ENCODE measurements at regions not wholly inside any gene's neighbourhood (a gene's known extent, or its start where the extent isn't known, plus 50 kb on each side); places are given as distances from the start of the nearest gene placed in this dataset.

- no peak for DNase-seq
These were observed 1177.3 kb upstream of the CDH18 start for GRCh38 chr5:21165344-21165743.

- no peak for DNase-seq
These were observed 1176.4 kb upstream of the CDH18 start for GRCh38 chr5:21164425-21164824.

GRCh38 chr5:21159510-21160059 is 1171.6 kb upstream of the CDH18 start:
- no peak for DNase-seq

- no peak for DNase-seq
These were observed 1166.5 kb upstream of the CDH18 start for GRCh38 chr5:21154526-21154925.

- DNase-seq: no peak
These were observed 1164.6 kb upstream of the CDH18 start for GRCh38 chr5:21152611-21153010.

- no peak for DNase-seq
These were observed 1157.4 kb upstream of the CDH18 start for GRCh38 chr5:21145376-21145775.

GRCh38 chr5:21143686-21144085 is 1155.7 kb upstream of the CDH18 start:
- no peak for DNase-seq

- no peak for DNase-seq
These were observed 1154.8 kb upstream of the CDH18 start for GRCh38 chr5:21142791-21143190.

- no peak for DNase-seq
These were observed 1153.0 kb upstream of the CDH18 start for GRCh38 chr5:21140987-21141386.

GRCh38 chr5:21126236-21126635 is 1138.2 kb upstream of the CDH18 start:
- DNase-seq: no peak

- DNase-seq: no peak
These were observed 1137.4 kb upstream of the CDH18 start for GRCh38 chr5:21125238-21125983.

- DNase-seq: no peak
These were observed 1133.2 kb upstream of the CDH18 start for GRCh38 chr5:21121213-21121612.

- no peak for DNase-seq
These were observed 1109.7 kb upstream of the CDH18 start for GRCh38 chr5:21097661-21098060.

- DNase-seq: no peak
These were observed 1106.6 kb upstream of the CDH18 start for GRCh38 chr5:21094619-21095018.

- no peak for DNase-seq
These were observed 1099.8 kb upstream of the CDH18 start for GRCh38 chr5:21087766-21088165.

GRCh38 chr5:21085791-21086190 is 1097.8 kb upstream of the CDH18 start:
- no peak for DNase-seq

- no peak for DNase-seq
These were observed 1084.0 kb upstream of the CDH18 start for GRCh38 chr5:21071986-21072385.

GRCh38 chr5:21071421-21071820 is 1083.4 kb upstream of the CDH18 start:
- no peak for DNase-seq

GRCh38 chr5:21070858-21071257 is 1082.9 kb upstream of the CDH18 start:
- DNase-seq: no peak

GRCh38 chr5:21067724-21068123 is 1079.7 kb upstream of the CDH18 start:
- DNase-seq: no peak

GRCh38 chr5:21063146-21063545 is 1075.1 kb upstream of the CDH18 start:
- no peak for DNase-seq

- no peak for DNase-seq
These were observed 1070.3 kb upstream of the CDH18 start for GRCh38 chr5:21058289-21058688.

GRCh38 chr5:21051945-21052344 is 1063.9 kb upstream of the CDH18 start:
- DNase-seq: no peak

GRCh38 chr5:21049901-21050300 is 1061.9 kb upstream of the CDH18 start:
- no peak for DNase-seq

- DNase-seq: no peak
These were observed 1043.0 kb upstream of the CDH18 start for GRCh38 chr5:21030981-21031380.
